ENCODE measurements at regions not wholly inside any gene's neighbourhood (a gene's known extent, or its start where the extent isn't known, plus 50 kb on each side); places are given as distances from the start of the nearest gene placed in this dataset.

DNA sequence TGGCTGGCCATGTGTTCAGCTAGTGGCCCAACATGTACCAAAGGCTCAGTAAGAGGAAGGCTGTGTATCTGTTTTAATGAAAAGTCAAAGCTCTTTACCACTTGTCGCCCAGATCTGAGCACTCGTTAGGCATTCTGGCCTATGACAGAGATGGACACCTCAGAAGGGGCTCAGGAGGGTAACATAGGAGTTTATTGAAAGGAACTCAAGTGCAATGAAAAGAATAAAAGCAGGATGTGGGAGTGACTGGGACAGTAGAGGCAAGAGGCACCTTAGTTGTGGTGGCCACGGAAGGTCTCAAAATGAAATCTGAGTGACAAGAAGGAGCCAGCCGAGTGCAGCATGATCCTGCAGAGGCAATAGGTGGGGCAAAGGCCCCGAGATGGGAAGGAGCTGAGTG lies 309.7 kb downstream of the MN1 start:
- no peak for DNase-seq

DNA sequence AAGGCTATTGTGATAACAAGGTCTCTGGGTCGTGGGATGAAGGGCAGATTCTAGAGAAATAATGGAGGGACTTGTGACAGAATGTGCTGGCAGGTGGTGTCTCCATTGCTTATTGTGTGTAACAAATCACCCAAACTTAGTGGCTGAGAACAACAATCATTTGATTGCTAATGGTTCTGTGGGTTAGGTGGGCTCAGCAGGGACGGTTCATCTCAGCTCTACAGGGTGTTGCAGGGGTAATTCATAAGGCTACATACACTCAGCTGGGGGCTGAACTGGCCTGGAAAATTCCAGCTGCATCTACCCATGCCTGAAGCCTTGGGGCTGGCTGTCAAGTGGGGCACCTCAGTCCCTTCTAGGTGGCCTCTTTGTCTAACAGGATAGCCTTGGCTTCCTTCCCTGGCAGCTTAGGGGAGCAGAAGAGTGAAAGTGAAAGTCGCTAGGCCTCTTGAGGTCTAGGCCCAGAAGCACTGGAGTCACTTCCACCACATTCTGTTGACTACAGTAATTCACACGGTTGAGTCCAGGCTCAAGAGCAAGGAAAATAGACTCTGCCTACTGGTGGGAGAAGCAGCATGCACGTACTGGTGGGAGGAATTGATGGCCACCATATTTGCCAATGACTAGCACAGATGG lies 308.9 kb downstream of the MN1 start:
- no peak for DNase-seq

DNA sequence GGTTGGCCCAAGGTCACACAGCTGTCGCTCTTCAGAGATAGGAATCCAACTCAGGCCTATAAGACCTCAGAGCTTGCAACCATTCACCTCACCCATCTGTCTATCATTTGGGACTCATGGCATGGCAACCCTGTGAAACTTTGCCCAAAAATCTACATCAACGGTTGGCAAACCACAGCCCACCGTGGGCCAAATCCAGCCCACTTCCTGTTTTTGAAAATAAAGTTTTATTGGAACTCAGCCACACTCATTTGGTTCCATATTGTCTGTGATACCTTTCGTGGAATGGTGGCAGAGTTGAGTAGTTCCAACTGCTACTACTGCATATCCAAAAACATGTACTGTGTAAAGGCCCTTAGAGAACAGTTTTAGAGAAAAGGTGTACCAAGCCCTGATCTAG lies 307.8 kb downstream of the MN1 start:
- DNase-seq = no peak

DNA sequence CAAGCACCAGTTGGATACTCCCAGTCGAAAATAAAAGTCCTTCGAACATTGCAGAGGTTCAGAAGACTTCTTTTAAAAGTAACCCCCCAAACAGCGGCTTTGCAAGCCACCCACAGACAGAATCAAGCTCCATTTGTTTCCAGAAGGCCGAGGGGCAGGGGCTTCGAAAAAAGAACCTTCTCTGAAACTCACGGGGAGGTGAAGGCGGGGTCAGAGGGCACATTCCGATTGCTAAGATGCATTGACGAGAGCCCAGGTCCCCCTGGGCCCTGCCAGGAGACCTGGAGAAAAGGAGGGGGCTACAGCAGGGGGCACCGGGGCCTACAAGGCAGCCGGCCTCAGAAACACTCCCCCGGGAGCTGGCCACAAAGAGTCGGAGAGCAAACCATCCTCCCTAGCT lies 306.8 kb downstream of the MN1 start:
- DNase-seq = no peak

DNA sequence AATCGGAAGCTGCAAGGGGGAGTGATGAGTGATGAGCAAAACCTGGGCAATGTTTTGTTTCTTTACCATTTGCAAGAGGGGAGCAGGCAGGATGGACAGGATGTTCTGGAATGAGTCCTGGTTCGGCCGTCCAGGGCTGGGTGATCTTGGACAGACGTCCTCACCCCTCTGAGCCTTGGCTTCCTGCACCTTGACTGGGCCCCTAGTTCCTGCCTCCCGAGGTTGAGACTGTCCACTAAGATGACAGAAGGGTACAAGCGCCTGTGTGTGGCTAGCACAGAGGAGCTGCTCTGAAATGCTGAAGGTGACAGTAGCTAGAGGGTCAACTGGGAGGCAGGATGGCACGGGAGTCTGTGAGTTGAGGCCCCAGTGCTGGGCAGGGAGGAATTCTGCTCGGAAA lies 306.2 kb downstream of the MN1 start:
- no peak for DNase-seq

DNA sequence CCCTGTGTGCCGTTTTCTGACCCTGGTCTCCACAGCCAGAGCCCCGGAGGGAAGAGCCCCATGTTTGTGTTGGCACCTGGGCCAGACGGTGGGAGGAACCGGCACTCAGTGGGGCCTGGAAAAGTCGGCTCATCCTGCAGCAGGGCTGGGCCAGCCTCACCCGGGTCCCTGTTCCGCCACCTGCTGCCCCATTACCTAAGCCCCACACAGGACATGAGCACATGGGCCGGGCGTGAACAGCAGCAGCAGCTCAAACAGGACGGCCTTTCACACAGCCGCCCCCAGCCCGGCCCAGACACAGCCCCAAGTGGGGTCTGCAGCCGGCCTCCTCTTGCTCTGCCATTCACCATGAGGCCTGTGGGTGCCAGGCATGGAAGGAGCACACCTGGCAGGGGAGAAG lies 302.4 kb downstream of the MN1 start:
- no peak for DNase-seq

DNA sequence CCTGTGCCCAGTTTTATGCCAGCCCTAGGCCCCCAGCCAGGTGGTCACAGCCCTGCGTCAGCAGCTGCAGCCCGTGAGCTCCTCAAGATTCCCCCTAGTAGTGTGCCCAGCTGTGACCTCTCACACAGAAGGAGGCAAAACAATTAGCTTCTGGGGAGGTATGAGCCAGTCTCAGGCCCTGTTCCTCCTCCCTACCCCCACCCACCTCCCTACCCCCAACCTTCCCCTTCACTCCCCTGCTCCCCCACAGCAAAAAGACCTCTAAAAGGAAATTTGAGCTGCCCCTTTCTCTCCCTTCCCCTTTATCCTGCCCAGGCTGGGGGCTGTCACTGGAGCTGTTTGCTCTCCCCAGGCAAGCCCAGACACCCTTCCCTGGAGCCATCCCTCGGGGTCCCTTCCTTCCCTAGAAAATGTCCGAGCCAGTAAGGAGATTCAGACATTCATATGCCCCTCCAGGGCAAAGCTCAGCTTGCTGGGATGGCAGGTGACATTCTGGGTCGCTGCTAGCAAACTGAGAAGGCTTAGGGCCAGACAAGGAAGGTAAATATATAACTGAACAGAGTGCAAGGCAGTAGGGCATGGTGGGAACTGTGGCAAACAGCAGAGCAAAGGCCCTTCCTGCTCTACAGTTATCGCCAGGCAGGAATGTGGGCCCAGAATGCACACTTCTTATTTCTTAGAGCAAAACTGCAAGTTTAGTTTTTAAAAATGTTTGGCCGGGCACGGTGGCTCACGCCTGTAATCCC lies 300.2 kb downstream of the MN1 start:
- DNase-seq = no peak

DNA sequence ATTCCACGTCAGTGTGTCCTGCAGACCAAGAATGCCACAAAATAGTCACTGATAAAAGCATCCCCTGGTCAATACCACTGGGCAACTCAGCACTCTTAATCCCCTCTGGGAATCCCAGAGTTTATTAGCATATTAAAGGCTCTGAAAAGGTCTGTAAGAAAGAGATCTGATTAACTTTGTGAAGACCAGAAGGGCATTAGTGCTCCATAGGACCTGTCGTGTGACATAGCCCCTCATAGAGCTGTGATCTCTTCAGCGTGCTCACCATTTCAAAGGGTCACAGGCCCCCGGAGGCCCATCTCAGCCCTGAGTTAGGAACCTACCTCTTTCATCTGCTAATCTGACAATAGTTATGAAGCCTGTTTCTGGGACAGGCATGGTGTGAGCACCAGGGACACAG lies 299.2 kb downstream of the MN1 start:
- no peak for DNase-seq

DNA sequence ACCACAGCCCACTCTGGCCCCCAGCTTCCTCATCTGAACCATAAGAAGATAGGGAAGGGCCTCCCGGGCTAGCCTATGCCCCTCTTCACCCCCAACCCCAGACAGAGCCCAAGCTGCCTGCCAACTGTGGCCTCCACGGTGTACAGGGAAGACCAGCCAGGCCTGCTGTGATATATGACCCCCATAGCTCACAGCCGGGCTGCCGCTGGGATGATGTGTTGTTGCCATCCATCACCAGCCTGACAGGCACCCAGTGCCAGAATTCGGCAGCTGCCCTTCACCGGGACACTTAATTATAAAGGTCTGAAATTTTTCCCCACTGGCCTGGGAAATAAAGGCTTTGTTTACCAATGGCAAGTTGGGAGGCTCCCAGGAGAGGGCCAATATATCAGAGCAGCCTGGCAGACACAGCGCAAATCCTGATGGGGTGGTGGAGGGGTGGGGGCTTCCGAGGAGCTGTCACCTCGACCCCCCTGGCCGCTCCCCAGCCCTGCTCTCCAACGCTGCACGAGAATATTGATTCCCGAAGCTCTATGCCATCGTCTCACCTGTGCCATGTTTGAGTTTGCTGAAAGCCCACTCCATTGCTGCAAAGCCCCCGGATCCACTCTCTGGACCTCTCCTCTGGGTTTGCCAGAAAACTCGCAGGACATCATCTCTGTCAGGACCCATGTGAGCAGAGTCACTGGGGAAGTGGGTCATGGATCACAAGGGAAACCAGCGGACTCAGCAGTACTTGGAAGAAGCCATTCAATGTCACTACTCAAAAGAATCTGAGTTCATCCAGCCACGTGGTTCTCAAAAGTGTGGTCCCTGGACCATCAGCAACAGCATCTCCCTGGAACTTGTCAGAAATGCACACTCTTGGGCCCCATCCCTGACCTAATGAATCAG lies 296.9 kb downstream of the MN1 start:
- DNase-seq = no peak

DNA sequence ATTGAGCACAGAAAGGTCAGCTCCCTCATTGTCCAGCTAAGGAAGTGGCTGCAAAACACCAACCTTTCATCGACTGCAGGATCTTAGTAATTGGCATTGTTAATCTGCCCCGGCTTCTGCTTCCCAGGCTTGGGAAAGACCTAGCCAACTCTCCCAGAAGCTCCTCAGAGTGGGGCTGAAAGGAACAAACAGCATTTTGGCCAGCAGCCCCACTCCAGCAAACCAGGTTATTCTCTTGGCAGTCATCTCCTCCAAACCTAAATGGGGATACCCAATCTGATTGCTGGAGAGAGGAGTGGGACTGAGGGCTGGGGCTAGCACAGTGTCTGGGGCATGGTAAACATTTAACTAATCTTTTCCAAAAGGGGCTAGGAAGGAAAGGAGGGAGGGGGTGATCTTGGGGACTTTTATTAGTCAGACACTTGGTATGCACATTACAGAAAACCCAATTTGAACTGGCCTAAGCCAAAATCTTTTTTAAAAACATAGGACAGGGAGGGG lies 294.4 kb downstream of the MN1 start:
- DNase-seq = no peak

DNA sequence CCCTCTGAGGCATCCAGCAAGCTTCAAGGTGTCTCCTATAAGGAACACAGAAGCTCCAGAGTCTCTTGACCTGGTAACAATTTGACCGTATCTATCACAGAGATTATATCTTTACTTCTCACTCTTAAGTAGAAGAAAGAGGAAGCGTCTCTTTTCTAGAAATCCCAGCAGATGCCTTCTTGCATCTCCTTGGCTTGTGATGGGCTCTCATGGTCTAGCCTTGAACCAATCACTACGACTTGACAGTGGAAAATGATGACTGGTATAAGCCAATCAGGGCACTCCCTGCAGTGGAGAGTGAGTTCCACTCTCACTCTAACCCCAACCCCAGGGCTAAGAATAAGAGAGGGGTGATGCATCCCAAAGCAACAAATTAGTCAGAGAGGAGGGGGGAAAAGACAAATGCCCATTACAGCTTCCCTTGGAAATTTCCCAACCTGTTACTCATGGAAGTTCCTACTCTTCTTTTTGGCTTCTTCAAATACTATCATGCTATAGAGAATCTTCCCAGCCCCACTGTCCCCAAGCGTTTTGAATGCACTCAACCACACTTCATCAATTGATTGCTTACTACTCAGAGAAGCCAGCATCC lies 293.5 kb downstream of the MN1 start:
- DNase-seq = no peak

DNA sequence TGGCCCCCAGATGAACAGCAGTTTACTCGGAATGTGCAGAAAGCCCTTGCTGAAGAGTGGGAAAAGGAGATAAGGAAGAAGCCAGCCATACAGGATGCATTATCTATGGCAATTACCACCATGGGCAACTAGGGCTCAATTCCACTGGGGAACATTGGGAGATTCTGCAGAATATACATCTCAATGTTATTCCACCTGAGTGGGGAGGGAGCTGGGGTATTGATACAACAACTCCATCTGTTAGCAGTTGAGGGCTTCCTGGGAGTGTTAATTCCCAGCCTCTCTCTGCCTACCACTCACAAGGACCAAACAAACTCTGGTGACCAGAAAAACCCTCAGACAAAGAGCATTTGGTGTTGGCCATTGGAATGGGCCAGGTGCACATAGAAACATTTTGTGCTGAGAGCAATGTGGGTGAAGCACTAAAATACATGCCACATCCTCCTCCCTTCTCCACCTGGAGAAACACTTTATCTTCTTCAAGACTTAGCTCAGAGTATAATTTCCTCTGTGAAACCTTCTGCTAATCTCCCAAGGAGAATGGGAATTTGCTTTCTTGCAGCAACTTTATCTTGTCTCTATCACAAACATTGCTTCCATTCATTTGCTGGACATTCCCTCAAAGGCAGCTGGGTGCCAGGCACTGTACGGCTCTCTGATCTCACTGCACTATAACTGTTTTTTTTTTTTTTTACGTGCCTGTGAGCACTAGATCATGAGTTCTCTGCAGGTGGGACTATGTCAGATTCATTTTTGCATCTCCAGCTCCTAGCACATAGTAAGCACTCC lies 292.2 kb downstream of the MN1 start:
- no peak for DNase-seq

DNA sequence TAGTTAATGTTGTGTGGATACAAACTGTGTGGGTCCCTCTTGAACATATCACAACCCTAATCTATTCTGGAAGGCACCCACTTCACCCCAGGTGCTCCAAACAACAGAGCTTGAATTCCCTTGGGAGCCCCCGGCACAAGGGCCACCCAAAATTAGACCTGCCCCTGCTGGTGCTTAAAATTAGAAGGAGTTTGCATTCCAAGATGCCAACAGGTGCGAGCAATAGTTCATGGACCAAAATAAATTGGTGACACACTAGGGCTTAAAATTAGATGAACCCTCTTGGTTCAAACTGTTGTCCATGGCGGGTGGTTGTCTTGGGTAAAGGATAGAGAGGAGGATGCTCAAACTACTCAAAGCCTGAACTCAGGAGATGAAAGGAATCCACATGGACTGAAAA lies 291.5 kb downstream of the MN1 start:
- DNase-seq = no peak

DNA sequence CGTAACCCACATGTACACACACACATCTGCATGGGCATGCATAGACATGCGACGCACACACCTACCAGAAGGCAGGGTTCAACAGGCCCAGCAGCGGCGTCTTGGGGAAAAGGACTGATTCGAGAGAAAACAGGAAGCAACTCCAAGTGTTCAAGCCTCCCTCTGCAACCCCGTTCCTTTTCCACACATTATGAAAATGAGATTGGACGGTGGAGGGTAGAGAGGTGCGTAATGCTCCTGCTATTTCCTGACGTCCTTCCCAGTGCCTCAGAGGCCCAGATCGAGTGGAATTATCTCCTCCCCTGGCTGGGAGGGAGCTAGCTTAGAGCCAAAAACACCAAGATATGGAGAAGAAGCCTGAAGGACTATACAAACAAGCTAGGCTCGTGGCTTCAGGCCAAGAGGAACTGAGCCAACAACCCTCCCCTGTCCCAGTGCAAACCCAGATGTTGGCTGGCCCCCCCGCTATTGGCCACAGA lies 289.2 kb downstream of the MN1 start:
- no peak for DNase-seq

DNA sequence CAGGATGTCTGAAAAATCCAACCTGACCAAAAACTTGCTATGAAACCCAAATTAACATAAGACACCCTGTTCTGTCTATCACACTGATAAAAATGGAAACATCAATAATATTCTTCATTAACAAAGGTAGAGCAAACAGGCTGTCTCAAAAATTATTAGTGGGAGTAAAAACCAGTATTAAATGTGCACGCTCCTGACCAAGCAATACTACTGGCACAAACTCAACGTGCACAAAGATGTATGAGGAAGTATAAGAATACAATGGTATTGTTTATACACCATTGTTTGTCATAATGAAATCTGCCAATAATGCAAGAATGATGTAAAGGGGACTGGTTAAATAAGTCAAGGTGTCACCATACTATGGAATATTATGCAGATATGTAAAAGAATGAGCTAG lies 288.5 kb downstream of the MN1 start:
- DNase-seq = no peak

DNA sequence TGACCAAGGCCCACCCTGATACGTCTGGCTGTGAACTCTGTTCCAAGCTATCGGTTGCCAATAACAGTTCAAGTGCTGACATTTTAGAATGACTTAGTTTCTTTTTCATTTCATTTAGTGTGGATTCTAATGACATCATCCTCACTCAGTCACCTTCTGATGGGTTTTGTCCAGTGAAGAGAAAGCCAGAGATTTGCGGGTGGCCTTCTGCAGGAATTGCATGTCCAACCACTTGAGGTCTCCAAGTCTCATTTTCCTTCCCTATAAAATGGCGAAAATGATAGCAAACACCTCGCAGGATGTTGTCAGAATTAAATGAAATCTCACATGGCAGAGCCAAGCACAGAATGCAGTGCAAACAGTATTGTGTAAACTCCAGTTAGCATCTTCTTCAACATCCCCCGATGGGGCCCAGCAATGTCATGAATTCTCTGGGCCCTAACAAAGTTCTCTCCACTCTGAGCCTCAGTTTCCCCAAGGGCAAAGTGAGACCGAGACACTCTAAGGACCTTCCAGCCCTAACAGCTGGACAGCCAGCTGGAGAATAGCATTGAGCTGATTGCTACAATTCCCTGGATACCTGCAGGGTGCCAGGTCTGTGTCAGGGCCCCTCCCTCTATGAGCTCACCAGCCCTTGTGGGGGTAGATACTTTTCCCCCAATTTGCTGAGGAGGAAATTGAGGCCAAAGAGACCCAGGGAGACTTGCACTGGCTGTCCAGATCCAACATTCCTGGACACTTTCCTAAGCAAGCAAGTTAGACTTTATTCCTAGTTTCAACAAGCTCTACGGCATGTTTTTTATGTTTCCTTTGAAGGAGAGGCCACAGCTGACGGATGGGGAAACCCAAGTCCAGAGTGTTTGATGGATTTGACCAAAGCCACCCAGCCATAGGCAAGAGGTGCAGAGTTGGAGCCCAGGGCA lies 286.7 kb downstream of the MN1 start:
- DNase-seq = no peak

DNA sequence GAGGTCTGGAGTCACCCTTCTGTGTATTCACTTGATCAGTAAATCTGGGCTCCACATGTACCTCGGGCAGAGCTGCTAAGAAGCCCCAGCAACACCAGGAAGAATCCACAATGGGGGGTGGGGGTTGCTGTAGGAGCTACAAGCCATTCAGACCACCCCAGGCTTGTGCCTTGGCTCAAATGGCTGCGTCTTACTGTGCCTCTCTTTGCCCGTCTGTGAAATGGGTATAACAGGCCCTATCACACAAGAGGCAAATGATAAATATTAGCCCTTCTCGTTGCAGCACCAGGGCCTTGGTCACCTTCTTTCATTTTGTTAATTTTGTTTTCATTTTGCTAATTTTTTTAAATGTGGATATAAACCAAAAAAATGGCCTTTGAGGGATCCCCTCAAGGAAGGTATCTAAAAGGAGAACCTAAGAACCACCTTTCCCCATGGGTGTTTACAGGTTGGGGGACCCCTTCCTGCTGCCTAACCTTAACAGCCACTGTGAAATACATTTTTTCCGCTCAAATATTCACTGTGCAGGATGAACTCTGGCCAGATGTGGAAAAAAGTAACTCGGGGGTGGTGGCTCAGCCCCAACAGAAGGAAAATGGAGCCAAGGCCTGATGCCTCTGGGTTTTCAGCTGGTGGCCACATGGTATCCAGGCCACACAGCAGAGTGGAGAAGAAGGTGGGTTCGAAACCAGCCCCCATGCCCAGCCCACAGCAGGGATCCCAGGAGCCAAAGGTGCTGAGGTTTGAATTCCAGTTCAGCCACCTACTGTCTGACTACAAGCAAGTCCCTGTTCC lies 284.0 kb downstream of the MN1 start:
- DNase-seq = no peak

DNA sequence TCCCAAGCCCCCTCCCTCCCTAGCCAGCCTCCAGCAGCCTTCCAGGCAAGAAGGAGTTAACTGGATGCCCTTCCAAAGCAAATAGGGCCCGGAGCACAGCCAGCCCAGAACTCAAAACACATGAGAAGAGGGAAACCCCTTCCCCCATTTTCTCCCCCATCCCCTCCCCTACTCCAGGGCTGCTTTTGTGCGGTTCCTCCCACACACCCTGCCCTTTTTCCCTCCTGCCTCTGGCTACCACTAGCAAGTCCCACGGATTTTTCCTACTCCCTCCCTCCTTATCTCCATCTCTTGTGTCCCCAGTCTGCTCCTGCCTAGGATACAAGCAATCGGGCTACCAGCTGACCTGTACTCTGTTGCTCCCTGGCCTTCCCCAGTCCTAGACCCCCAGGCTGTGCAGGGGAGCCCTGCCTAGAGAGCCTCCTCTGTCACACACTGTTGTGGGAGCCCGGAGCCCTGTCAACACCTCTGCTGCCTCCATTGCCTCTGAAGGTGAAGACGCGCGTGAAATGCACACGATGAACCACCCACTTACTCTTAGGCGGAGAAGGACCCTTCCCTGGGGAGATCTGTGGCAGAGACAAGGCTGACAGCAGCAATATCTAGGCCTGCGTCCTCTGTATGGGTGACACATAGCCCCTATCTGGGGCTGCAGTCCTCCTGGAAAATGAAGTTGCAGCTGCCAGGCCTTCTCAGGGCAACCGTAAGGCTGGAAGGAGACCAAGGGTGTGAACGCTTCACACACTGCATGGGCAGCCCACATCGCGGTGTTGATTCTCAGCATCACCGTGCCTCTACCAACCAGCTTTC lies 282.8 kb downstream of the MN1 start:
- DNase-seq = no peak

DNA sequence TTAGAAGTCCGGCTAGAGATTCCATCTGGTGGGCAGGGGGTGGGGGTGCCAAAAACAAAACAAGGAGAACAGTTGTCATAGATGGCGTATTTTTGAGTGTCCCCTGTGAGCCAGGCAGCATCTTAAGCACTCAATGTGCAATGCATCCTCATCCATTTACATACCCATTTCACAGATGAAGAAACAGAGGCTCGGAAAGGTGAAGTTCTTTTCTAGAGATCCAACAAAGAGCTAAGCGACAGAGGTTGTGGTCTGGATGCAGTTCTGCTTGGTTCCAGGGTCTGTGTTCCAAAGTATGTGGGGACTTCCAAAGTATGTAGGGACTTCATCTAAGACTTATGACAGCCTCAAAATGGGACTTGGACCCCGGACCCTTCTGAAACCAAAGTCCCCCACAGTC lies 277.8 kb downstream of the MN1 start:
- no peak for DNase-seq
